Bronchial epithelial cell (primary cell): ENCODE measurements at regions not wholly inside any gene's neighbourhood (a gene's known extent, or its start where the extent isn't known, plus 50 kb on each side); places are given as distances from the start of the nearest gene placed in this dataset.
"Not testable (repeated sequence)": the region's sequence is repeated elsewhere in the genome, so short reads cannot be mapped to it uniquely, and the experiment has no call there.

Experiments
- DNase-seq: peaks from one replicate; pipeline ENCODE4 v3.0.0-alpha.2; 2010; ENCODE audit warnings: low read depth
- FAIRE-seq: peaks from 2 replicates; lab custom pipeline; 2011; peaks lifted over from hg19 to GRCh38; lab: Jason Lieb, UNC
- H3K27me3 ChIP-seq: 2 replicates; pipeline ENCODE4 v1.5.1; 2011; ENCODE audit warnings: low read length; ENCODE audit not compliant: control insufficient read depth, insufficient read depth
- H3K36me3 ChIP-seq: 2 replicates; pipeline ENCODE4 v1.5.1; 2011; ENCODE audit warnings: low read length; ENCODE audit not compliant: control insufficient read depth, insufficient read depth
- H3K4me3 ChIP-seq: 2 replicates; pipeline ENCODE4 v1.5.1; 2011; ENCODE audit warnings: mild to moderate bottlenecking, low read depth, low read length, control low read depth

GRCh38 chr16:33657717-33658116 is 198.3 kb downstream of the TP53TG3F start:
- DNase-seq, H3K27me3 ChIP-seq, H3K36me3 ChIP-seq, H3K4me3 ChIP-seq, FAIRE-seq: not testable (repeated sequence)

GRCh38 chr16:33680791-33681190 is 221.4 kb downstream of the TP53TG3F start:
- H3K36me3 ChIP-seq, H3K27me3 ChIP-seq, H3K4me3 ChIP-seq, FAIRE-seq, DNase-seq: not testable (repeated sequence)

DNA sequence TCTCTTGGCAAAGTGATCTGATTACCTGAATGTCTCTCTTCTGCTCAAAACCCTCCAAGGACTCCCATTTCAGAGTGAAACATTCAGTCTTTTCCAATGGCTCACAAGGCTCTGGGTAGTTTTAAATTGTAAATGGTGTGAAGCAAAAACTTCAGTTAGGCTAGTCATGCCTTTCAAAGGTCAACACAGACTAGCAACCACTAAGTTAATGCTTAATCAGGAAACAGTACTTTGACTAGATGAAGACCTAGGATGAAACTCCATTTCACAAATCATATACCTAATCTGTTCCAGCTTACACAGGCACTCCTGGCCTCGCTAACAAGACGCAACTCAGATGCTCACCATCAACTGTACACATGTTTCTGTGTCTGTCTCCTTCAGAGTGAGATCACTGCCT is 240.9 kb downstream of the TP53TG3F start:
- H3K27me3 ChIP-seq, FAIRE-seq, H3K4me3 ChIP-seq, DNase-seq, H3K36me3 ChIP-seq: not testable (repeated sequence)

DNA sequence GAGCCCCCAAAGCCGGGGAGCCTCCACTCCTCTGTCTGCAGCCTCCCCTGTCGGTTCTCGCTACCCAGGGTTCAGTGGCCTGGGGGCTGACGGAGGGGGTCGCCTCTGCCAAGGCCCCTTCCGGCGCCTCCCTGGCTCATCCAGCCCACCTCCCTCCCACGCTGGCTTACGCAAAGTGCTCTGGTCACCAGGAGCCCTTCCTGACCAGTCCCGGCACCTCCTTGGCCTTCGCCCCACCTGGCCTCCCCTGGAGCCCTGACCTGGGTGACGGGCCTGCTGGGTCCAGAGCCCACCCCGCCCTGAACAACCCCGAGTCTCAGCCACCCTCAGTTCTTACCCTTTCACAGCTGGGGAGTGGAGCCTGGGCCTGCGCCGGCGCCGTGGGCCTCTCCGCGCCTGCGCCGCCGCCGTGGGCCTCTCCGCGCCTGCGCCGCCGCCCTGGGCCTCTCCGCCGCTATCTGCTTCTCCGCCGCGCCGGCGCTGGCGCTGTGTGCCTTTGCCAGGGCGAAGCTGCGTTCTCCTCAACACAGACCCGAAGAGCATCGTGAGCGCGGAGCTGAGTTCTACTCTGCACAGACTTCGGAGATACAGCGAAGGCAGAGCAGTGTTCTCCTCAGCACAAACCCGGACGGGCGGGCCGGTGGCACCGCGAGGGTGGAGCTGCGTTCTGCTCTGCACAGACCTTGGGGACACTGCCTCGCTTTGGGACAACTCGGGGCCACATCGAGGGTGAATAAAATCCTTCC is 247.6 kb downstream of the TP53TG3F start:
- not testable (repeated sequence) for H3K4me3 ChIP-seq, DNase-seq, H3K27me3 ChIP-seq, FAIRE-seq, H3K36me3 ChIP-seq

DNA sequence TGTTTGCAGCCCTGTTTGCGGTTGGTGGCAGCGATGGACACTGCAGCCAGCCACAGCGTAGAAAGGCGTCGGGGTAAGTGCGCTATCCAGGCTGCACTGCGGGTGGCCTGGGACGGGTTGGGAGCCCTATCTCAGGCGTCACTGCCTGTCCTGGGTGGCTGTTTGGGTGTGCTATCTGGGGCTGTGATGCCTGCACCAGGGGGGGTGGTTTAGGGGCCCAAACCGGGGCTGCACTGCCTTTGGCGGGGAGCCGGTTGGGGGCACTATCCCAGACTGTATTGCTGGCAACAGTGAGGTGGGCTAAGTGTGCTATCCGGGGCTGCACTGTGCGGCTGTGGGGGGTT is 248.2 kb downstream of the TP53TG3F start:
- DNase-seq, H3K4me3 ChIP-seq, H3K27me3 ChIP-seq, FAIRE-seq, H3K36me3 ChIP-seq: not testable (repeated sequence)

- H3K27me3 ChIP-seq, DNase-seq, FAIRE-seq, H3K4me3 ChIP-seq, H3K36me3 ChIP-seq: not testable (repeated sequence)
Measured at GRCh38 chr16:33709856-33710695, 250.7 kb downstream of the TP53TG3F start.

DNA sequence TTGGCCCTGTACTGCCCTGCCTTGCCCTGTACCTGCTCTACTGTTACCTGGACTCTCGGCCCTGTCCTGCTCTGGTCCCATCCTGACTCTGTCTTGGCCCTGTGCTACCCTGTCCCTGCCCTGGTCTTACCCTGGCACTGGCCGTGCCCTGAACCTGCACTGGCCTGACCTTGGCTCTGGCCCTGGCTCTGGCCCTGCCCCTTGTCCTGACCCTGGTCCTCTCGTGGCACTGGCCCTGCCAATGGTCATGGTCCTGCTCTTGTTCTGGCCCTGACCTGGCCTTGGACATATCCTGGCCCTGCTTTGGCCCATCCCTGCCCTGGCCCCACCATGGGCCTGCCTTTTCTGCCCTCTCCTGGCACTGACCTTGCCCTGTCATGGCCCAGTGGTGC is 251.3 kb downstream of the TP53TG3F start:
- not testable (repeated sequence) for H3K27me3 ChIP-seq, H3K4me3 ChIP-seq, FAIRE-seq, H3K36me3 ChIP-seq, DNase-seq

DNA sequence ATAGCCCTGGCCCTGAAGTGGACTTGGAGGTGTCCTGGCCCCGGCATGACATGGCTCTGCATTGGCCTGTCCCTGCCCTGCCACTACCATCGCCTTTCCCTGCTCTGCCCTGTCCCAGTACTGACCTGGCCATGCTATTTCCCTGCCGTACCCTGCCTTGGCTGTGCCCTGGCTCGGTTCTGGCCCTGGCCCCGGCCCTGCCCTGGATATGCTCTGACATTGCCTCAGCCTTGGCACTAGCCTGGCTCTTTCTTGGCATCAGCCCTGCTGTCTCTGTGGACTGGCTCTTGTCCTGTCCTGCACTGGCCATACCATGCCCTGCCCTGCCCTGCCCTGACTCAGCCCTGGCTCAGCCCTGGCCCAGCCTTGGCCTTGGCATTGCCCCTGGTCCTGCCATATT is 252.2 kb downstream of the TP53TG3F start:
- FAIRE-seq, H3K4me3 ChIP-seq, DNase-seq, H3K27me3 ChIP-seq, H3K36me3 ChIP-seq: not testable (repeated sequence)

- FAIRE-seq, H3K4me3 ChIP-seq, H3K27me3 ChIP-seq, H3K36me3 ChIP-seq, DNase-seq: not testable (repeated sequence)
Measured at GRCh38 chr16:33712308-33712707, 252.9 kb downstream of the TP53TG3F start.

DNA sequence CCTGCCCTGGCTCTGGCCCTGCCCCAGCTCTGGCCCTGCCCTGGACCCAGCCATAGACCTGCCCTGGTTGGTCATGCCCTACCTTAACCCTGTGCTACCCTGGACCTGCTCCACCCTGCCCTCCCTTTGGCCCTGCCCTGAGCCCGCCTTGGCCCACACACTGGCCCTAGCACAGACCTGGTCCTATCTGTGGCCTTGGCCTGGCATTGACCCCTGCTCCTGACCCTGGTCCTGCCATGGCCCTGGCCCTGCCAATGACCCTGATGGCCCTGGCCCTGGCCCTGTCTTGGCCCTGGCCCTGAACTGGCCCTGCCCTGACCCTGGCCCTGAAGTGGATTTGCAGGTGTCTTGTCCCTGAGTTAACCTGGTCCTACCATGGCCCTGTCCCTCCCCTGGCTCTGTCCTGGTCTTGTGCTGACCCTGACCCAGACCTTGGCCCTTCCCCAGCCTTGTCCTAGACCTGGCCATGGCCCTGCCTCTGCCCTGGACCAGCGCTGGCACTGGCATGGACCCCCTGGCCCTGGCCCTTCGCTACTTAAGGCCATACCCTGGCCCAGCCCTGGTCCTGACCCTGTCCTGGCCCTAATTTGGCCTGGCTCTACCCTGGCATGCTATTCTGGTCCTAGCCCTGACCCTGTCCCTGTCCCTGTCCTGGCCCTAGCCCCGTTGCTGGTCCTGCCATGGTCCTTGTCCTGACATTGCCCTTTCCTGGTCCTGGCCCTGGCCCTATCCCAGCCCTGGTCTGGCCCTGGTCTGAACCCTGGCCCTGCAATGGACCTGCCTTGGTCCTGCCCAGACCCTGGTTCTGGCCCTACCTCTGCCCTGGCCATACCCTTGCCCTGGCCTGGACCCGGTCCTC is 253.7 kb downstream of the TP53TG3F start:
- not testable (repeated sequence) for H3K36me3 ChIP-seq, H3K27me3 ChIP-seq, DNase-seq, H3K4me3 ChIP-seq, FAIRE-seq

GRCh38 chr16:33713710-33714538 is 254.5 kb downstream of the TP53TG3F start:
- DNase-seq, H3K4me3 ChIP-seq, H3K27me3 ChIP-seq, H3K36me3 ChIP-seq, FAIRE-seq: not testable (repeated sequence)

- FAIRE-seq, H3K36me3 ChIP-seq: not testable (repeated sequence)
Measured at GRCh38 chr16:33731167-33731566, 271.8 kb downstream of the TP53TG3F start.

GRCh38 chr16:33734650-33735049 is 275.2 kb downstream of the TP53TG3F start:
- not testable (repeated sequence) for FAIRE-seq, DNase-seq, H3K27me3 ChIP-seq, H3K4me3 ChIP-seq, H3K36me3 ChIP-seq

More at GRCh38 chr16:33731167-33731566, 271.8 kb downstream of the TP53TG3F start:
- not testable (repeated sequence) for H3K27me3 ChIP-seq, H3K4me3 ChIP-seq, DNase-seq
